Activated CD4-positive, alpha-beta T cell treated with anti-CD3 and anti-CD28 coated beads, Interleukin-2, amount 50 U/mL, for 48 hours (primary cell): ENCODE measurements at regions not wholly inside any gene's neighbourhood (a gene's known extent, or its start where the extent isn't known, plus 50 kb on each side); places are given as distances from the start of the nearest gene placed in this dataset.

ENCODE experiments used
- DNase-seq, 2 experiments: peaks; one replicate each; pipeline ENCODE4 v3.0.0-alpha.2; 2020

- no peak for DNase-seq
Measured at GRCh38 chr11:70733327-70734325, 335.3 kb downstream of the CTTN start.

DNA sequence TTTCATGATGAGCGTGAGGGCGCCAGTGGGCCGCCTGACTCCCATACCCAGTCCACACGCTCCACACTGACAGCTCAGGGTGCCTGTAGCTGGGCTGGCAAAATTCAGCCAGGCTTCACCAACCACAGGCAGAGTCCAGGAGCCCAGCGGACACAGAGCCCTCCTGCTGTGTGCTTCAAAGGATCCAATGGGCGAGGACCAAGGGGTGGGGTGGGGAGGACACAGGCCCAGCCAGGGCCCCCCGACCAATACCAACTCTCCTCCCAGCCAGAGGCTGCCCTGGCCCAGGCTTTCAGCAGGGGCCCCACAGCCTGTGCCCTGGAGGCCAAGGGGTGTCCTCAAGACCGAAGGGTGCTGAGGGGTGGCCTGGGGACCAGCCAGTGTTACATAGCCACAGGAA, 336.1 kb downstream of the CTTN start:
- no peak for DNase-seq

- no peak for DNase-seq
Measured at GRCh38 chr11:70734911-70735310, 336.6 kb downstream of the CTTN start.

GRCh38 chr11:70735976-70736375, 337.6 kb downstream of the CTTN start:
- no peak for DNase-seq

- no peak for DNase-seq
Measured at GRCh38 chr11:70736461-70736860, 338.1 kb downstream of the CTTN start.

GRCh38 chr11:70736937-70737640, 338.8 kb downstream of the CTTN start:
- DNase-seq, result no peak

DNA sequence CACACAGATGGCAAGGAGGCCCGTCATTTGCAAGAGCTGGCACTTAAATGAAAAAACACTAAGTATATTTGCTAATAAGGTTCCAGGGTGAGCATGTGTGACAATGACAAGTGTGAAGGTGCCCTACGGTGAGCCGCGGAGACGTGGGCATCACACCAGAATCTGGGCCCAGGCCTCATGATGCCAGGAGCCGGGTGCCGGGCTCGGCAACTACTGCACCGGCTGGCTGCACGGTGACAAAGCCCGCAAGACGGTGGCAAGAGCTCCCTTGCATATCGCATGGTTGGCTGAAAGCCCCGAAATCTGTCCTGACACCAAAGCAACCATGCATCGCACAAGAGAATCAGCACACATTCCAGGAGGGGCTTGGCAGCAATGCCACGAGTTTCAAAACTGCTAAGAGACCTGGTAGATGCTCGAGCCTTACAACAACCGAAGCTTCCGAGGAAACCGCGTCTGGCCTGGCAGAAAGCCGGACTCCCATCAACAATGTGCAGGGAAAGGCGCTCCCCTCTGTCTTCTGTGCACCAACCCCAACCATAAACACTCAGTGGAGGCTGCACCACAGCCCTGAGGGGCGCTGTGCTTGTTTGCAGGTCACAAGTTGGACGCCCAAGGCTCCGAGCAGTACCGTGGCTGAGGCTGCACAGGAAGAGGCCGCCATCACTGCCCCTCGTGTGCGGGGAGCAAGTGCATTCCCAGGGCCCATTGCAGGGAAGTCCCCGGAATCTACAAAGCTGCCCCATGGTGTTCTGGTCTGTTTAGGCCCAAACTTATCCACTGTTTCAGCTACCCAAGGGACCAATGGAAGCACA, 339.7 kb downstream of the CTTN start:
- no peak for DNase-seq

GRCh38 chr11:70738661-70739060, 340.3 kb downstream of the CTTN start:
- DNase-seq, result no peak

DNA sequence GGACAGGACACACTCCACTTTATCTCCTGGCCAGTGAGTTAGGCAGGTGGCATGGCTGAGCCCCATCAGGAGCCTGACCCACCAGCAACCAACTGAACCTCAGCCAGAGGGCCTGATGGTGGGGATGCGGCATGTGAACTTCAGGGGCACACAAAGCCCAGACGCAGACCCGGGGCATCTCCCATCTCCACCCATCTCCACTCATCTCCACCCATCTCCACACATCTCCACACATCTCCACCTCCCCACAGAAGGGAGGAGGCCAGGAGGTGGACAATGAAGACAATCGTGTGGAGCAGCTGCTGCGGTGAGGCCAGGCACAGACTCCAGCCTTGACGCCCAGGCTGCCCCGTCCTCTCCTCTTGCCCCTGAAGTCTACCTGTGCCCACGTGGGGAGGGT, 340.8 kb downstream of the CTTN start:
- no peak for DNase-seq

GRCh38 chr11:70739811-70740487, 341.6 kb downstream of the CTTN start:
- DNase-seq, result no peak

GRCh38 chr11:70740488-70740851, 342.1 kb downstream of the CTTN start:
- no peak for DNase-seq

DNA sequence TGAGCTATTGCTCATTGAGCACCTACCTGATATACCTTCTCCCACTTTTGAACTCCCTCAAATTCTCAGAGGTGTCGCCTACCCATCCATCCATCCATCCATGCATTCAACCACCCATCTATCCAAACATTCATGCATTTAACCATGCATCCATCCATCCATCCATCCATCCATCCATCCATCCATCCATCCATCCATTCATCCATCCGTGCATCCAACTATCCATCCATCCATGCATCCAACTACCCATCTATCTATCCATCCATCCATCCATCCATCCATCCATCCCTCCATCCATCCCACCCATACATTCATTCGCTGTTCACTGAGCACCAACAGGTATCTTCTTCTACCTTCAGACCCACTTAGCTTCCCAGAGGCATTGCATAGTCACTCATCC, 342.8 kb downstream of the CTTN start:
- no peak for DNase-seq

- DNase-seq, result no peak
Measured at GRCh38 chr11:70742553-70743291, 344.4 kb downstream of the CTTN start.

DNA sequence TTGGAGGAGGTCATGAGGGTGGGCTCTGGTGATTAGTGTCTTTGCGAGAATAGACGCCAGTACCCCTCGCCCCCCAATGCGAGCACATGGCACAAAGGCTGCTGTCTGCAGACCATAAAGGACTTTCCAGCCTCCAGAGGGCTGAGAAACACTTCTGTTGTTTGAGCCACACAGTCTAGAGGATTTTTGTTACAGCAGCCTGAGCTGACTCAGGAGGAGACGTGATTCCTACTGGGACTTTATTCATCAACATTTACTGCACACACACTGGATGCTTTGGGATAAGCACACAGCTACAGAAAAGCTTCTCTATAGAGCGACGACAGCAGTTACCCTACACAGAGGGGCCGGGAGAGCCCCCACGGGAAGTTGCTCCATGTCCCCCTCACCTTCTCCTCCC, 345.0 kb downstream of the CTTN start:
- no peak for DNase-seq

GRCh38 chr11:70743941-70744351, 345.6 kb downstream of the CTTN start:
- no peak for DNase-seq

GRCh38 chr11:70744396-70745185, 346.3 kb downstream of the CTTN start:
- no peak for DNase-seq

DNA sequence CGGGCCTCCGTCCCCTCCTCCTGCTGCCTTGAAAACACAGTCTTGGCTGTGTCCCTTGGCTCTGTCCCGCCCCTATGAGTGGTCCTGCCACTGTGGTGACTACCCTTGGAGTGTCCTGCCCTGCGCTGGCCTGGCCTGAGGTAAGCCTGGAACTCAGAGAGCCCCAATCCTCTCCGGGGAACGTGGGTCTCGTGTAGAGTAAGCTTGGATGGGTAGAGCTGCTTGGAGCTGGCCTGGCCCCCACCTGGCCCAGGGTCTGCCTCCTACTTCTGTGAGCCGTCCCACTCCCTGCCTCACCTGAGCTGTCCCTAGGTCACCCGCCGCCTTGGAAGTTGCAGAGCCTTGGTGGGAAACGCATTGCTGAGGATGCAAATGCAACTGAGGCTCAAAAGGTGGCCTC, 347.1 kb downstream of the CTTN start:
- DNase-seq, result no peak

- DNase-seq, result no peak
Measured at GRCh38 chr11:70745941-70746340, 347.6 kb downstream of the CTTN start.

- DNase-seq, result no peak
Measured at GRCh38 chr11:70746351-70746750, 348.0 kb downstream of the CTTN start.

GRCh38 chr11:70747285-70747684, 349.0 kb downstream of the CTTN start:
- DNase-seq, result no peak

- no peak for DNase-seq
Measured at GRCh38 chr11:70747921-70748320, 349.6 kb downstream of the CTTN start.
